DND-41 (cell line): ENCODE measurements at regions not wholly inside any gene's neighbourhood (a gene's known extent, or its start where the extent isn't known, plus 50 kb on each side); places are given as distances from the start of the nearest gene placed in this dataset.

Experiments
- EZH2 ChIP-seq: IDR thresholded peaks from 3 replicates; pipeline ENCODE4 v1.6.1; 2012; ENCODE audit warnings: borderline replicate concordance, low read depth, mild to moderate bottlenecking, moderate library complexity, low read length, inconsistent platforms; ENCODE audit not compliant: severe bottlenecking
- TF ChIP-seq, protein P1 (sequence below): IDR thresholded peaks from 2 replicates; pipeline ENCODE4 v1.5.1; 2012; ENCODE audit warnings: borderline replicate concordance, low read length, moderate library complexity, mild to moderate bottlenecking; ENCODE audit not compliant: poor library complexity, severe bottlenecking; ENCODE audit errors: extremely low read depth

GRCh38 chr15:39052323-39052705 is 487.7 kb upstream of the RASGRP1 start:
- TF ChIP-seq, protein P1, sequence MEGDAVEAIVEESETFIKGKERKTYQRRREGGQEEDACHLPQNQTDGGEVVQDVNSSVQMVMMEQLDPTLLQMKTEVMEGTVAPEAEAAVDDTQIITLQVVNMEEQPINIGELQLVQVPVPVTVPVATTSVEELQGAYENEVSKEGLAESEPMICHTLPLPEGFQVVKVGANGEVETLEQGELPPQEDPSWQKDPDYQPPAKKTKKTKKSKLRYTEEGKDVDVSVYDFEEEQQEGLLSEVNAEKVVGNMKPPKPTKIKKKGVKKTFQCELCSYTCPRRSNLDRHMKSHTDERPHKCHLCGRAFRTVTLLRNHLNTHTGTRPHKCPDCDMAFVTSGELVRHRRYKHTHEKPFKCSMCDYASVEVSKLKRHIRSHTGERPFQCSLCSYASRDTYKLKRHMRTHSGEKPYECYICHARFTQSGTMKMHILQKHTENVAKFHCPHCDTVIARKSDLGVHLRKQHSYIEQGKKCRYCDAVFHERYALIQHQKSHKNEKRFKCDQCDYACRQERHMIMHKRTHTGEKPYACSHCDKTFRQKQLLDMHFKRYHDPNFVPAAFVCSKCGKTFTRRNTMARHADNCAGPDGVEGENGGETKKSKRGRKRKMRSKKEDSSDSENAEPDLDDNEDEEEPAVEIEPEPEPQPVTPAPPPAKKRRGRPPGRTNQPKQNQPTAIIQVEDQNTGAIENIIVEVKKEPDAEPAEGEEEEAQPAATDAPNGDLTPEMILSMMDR = no peak
- no peak for TF ChIP-seq EZH2
